ENCODE measurements at regions not wholly inside any gene's neighbourhood (a gene's known extent, or its start where the extent isn't known, plus 50 kb on each side); places are given as distances from the start of the nearest gene placed in this dataset.

DNA sequence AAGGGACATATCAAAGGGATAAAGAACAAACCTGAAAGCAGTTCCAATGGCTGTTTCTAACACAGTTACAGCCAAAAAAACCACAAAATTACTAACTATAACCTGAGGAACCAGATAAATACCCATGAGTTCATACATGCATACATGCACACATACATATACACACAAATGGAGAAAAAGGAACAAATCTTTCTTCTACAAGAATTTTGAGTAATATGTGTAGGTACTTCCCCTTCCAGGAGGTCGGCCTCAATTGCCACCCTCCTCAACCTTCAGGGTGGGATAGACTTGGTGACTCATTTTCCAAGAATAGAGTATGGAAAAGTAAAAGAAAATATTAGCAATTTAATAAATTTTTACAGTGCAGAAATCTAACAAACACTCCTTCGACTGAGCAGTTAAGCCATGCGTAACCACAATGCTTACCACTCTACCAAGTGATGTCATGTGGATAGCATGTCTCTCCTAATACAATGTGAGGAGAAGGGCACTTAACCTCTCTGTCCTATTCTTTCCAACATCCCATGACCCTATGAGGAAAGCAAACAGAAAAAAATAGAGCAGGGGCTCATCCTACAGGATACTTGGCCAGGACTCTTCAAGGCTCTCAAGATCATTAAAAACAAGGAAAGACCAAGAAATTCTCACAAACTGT, 243.0 kb upstream of the RUNX1 start:
- Histone ChIP-seq H3K9me3 (ENCODE audit: control insufficient read depth in 1 of 2, low read length in 2 of 2) (peaks cover 4 to 7% of the 10 kb centered on the region in 2 donors), H3K27ac (ENCODE audit: low read length) (no peak overlapping the region), H3K36me3 (ENCODE audit: control insufficient read depth in 1 of 2, insufficient read depth in 2 of 2, low read length in 2 of 2) (no peaks in the 10 kb centered on the region), H3K4me1 (ENCODE audit: control insufficient read depth in 1 of 2, insufficient read depth in 2 of 2, low read length in 2 of 2) (no peaks in the 10 kb centered on the region), H3K4me3 (ENCODE audit: low read depth in 1 of 2, low read length in 2 of 2) (no peak overlapping the region), H3K27me3 (ENCODE audit: low read depth, low read length) (no peaks in the 10 kb centered on the region)

DNA sequence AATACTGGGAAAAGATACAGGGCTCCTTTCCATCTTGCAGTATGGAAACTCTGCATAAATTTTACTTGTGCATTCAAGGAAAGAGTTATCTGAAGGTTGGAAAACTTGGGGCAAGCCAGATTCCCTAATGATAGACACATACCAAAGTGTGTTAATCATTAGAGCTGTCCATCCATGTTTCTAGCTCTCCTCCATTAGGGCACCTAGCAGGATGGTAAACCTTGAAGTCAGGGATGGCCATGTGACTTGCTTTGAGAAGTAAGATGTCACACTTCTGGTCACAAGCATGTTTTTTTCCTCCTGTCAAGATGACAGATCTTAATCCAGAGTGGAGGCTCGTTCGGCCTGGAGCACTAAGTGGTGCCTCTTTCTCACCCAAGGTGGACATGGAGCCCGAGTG, 241.9 kb upstream of the RUNX1 start:
- Histone ChIP-seq H3K9me3 (ENCODE audit: control insufficient read depth in 1 of 2, low read length in 2 of 2) (peaks cover 5 to 7% of the 10 kb centered on the region in 2 donors), H3K27ac (ENCODE audit: low read length) (no peak overlapping the region), H3K27me3 (ENCODE audit: low read depth, low read length) (no peaks in the 10 kb centered on the region), H3K4me1 (ENCODE audit: control insufficient read depth in 1 of 2, insufficient read depth in 2 of 2, low read length in 2 of 2) (no peaks in the 10 kb centered on the region), H3K4me3 (ENCODE audit: low read depth in 1 of 2, low read length in 2 of 2) (no peak overlapping the region), H3K36me3 (ENCODE audit: control insufficient read depth in 1 of 2, insufficient read depth in 2 of 2, low read length in 2 of 2) (no peaks in the 10 kb centered on the region)

DNA sequence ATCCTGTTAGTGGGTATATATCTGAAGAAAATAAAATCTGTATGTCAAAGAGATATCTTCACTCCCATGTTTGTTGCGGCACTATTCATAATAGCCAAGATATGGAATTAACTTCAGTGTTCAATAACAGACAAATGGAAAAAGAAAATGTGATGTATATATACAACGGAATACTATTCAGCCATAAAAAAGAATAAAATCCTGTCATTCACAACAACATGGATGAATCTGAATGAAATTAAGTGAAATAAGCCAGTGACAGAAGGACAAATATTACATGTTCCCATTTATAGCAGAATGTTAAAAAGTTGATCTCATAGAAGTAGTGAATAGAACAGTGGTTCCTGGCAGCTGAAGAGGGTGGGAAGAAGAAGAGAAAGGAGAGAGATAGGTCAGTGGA, 239.1 kb upstream of the RUNX1 start:
- Histone ChIP-seq H3K27ac (ENCODE audit: low read length) (no peak overlapping the region), H3K9me3 (ENCODE audit: control insufficient read depth in 1 of 2, low read length in 2 of 2) (peaks cover 5 to 7% of the 10 kb centered on the region in 2 donors), H3K27me3 (ENCODE audit: low read depth, low read length) (no peaks in the 10 kb centered on the region), H3K4me3 (ENCODE audit: low read depth in 1 of 2, low read length in 2 of 2) (no peak overlapping the region), H3K36me3 (ENCODE audit: control insufficient read depth in 1 of 2, insufficient read depth in 2 of 2, low read length in 2 of 2) (no peaks in the 10 kb centered on the region), H3K4me1 (ENCODE audit: control insufficient read depth in 1 of 2, insufficient read depth in 2 of 2, low read length in 2 of 2) (peaks cover 0 to 6% of the 10 kb centered on the region in 2 donors)

DNA sequence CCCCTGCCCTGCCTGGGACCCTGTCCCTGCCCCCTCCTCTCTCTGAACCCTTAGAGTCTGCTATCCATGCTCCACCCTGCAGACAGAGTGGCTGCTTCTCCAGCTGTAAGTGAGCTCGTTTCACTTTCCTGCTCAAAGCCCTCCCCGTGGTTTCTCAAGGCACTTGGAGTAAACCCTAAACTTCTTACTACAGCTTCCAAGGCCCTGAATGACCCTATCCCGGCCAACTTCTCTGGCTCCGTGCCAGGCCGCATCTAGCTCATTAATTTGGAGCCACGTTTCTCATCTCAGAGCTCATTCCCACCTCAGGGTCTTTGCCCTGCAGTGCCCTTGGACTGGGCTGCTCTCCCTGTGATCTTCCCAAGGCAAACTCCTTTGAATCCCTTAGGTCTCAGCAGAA, 235.1 kb upstream of the RUNX1 start:
- Histone ChIP-seq H3K36me3 (ENCODE audit: control insufficient read depth in 1 of 2, insufficient read depth in 2 of 2, low read length in 2 of 2) (no peaks in the 10 kb centered on the region), H3K4me3 (ENCODE audit: low read depth in 1 of 2, low read length in 2 of 2) (no peak overlapping the region), H3K27ac (ENCODE audit: low read length) (no peak overlapping the region), H3K9me3 (ENCODE audit: control insufficient read depth in 1 of 2, low read length in 2 of 2) (peaks cover 5 to 7% of the 10 kb centered on the region in 2 donors), H3K4me1 (ENCODE audit: control insufficient read depth in 1 of 2, insufficient read depth in 2 of 2, low read length in 2 of 2) (peaks cover 0 to 6% of the 10 kb centered on the region in 2 donors), H3K27me3 (ENCODE audit: low read depth, low read length) (no peaks in the 10 kb centered on the region)

DNA sequence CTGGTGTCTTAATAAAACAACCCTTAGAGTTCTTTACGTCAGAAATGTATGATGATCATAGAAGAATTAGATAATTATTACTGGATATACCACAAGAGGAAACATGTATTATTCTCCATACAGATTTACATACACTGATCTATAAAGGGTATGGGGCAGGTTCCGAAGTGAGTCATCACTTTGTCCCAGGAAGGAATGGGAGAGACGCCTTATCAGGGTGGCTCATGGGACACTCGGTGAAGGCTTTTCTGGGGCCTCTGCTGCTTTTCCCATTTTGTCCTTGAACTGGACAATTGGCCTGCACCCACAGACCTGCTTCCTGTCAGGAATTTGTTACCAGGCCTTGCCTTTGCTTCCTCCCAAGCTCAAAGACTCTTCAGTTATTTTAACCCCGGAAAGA, 233.8 kb upstream of the RUNX1 start:
- Histone ChIP-seq H3K27ac (ENCODE audit: low read length) (no peak overlapping the region), H3K36me3 (ENCODE audit: control insufficient read depth in 1 of 2, insufficient read depth in 2 of 2, low read length in 2 of 2) (no peaks in the 10 kb centered on the region), H3K9me3 (ENCODE audit: control insufficient read depth in 1 of 2, low read length in 2 of 2) (peaks cover 5 to 7% of the 10 kb centered on the region in 2 donors)

DNA sequence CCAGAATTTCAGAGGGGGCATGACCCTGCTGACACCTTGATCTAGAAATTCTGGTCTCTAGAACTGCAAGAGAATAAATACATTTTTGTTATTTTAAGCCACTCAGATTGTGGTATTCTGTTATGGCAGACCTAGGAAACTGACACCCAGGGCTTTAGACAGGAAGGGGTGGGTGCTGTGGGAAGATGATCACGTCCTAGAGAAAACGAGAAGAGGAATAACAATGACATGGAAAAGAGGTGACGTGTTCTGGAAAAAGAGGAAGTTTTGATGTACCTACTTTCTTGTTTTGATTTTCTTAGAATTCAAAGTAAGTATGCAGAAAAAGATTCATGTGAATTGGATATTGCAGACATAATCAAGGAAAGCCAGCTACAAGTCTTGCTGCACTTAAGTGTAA, 232.9 kb upstream of the RUNX1 start:
- H3K4me3 ChIP-seq (ENCODE audit: low read depth in 1 of 2, low read length in 2 of 2) = no peak overlapping the region
- H3K36me3 ChIP-seq (ENCODE audit: control insufficient read depth in 1 of 2, insufficient read depth in 2 of 2, low read length in 2 of 2) = no peaks in the 10 kb centered on the region
- no peak overlapping the region for H3K27ac ChIP-seq (ENCODE audit: low read length)
- no peaks in the 10 kb centered on the region for H3K9me3 ChIP-seq (ENCODE audit: control insufficient read depth in 1 of 2, low read length in 2 of 2)
- H3K27me3 ChIP-seq (ENCODE audit: low read depth, low read length) = no peaks in the 10 kb centered on the region
- H3K4me1 ChIP-seq (ENCODE audit: control insufficient read depth in 1 of 2, insufficient read depth in 2 of 2, low read length in 2 of 2) = peaks cover 0 to 6% of the 10 kb centered on the region in 2 donors

More for the DNA sequence above, 233.8 kb upstream of the RUNX1 start:
- Histone ChIP-seq H3K4me3 (ENCODE audit: low read depth in 1 of 2, low read length in 2 of 2) (no peak overlapping the region), H3K4me1 (ENCODE audit: control insufficient read depth in 1 of 2, insufficient read depth in 2 of 2, low read length in 2 of 2) (peaks cover 0 to 6% of the 10 kb centered on the region in 2 donors), H3K27me3 (ENCODE audit: low read depth, low read length) (no peaks in the 10 kb centered on the region)

DNA sequence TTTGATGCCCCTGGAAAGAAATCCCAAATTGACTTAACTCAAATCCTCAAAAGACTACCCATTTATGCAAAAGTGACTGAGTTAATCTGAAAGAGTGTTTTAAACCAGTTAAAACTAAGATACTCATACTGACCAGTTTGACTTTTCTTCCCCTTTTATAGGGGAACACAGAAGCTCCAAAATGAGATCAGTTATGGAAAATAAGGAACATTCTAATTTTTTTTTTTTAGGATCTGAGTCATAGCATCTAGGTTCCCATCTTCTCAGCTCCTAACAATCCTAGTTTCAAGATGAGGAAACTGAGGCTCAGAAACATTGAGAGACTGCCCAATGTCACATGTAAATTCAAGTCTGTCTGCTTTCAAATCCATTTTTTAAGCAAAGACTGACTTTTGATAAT, 231.1 kb upstream of the RUNX1 start:
- Histone ChIP-seq H3K4me3 (ENCODE audit: low read depth in 1 of 2, low read length in 2 of 2) (no peak overlapping the region), H3K36me3 (ENCODE audit: control insufficient read depth in 1 of 2, insufficient read depth in 2 of 2, low read length in 2 of 2) (no peaks in the 10 kb centered on the region), H3K4me1 (ENCODE audit: control insufficient read depth in 1 of 2, insufficient read depth in 2 of 2, low read length in 2 of 2) (peaks cover 0 to 6% of the 10 kb centered on the region in 2 donors)

DNA sequence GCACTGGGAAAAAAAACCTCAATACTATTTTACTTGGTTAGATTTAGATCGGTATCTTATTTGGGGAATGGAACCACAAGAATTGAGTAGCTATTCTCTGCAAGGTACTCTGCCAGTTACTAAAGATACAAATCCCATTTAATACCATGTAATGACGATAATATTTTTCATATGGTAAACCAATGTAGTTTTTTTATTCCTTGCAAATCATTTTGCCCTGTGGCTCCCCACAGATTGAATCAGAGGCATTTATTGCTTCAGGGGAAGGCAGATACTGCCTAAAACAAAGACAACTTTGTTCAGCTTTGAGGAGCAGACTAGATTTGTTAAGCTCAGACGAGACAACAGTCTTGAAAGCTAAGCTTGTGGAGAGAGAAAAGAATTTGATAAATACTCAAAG, 226.7 kb upstream of the RUNX1 start:
- Histone ChIP-seq H3K9me3 (ENCODE audit: control insufficient read depth in 1 of 2, low read length in 2 of 2) (no peaks in the 10 kb centered on the region), H3K27me3 (ENCODE audit: low read depth, low read length) (no peaks in the 10 kb centered on the region), H3K27ac (ENCODE audit: low read length) (no peak overlapping the region), H3K4me3 (ENCODE audit: low read depth in 1 of 2, low read length in 2 of 2) (no peak overlapping the region), H3K4me1 (ENCODE audit: control insufficient read depth in 1 of 2, insufficient read depth in 2 of 2, low read length in 2 of 2) (no peaks in the 10 kb centered on the region), H3K36me3 (ENCODE audit: control insufficient read depth in 1 of 2, insufficient read depth in 2 of 2, low read length in 2 of 2) (no peaks in the 10 kb centered on the region)

More for the DNA sequence above, 231.1 kb upstream of the RUNX1 start:
- H3K27ac ChIP-seq (ENCODE audit: low read length) = no peak overlapping the region
- H3K9me3 ChIP-seq (ENCODE audit: control insufficient read depth in 1 of 2, low read length in 2 of 2) = no peaks in the 10 kb centered on the region
- no peaks in the 10 kb centered on the region for H3K27me3 ChIP-seq (ENCODE audit: low read depth, low read length)

DNA sequence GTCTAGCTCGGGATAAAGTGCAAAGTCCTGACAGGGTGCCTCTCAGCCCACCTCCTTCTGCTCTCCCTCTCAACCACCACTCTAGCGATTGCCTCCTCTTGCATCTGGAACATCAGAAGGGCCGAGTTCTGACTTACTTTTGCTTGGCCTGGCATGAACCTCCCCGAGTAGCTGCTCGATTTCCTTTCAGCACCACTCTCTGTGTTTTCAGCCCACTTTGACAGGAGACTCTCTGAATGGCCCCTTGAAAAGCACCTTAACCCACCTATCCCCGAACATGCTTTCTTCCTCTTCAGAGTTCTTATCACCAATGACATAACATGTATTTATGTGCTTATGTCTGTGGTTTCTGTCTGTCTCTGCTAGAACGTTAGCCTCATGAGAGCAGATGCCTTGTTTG, 225.8 kb upstream of the RUNX1 start:
- H3K36me3 ChIP-seq (ENCODE audit: control insufficient read depth in 1 of 2, insufficient read depth in 2 of 2, low read length in 2 of 2) = no peaks in the 10 kb centered on the region
- H3K4me3 ChIP-seq (ENCODE audit: low read depth in 1 of 2, low read length in 2 of 2) = no peak overlapping the region
- H3K4me1 ChIP-seq (ENCODE audit: control insufficient read depth in 1 of 2, insufficient read depth in 2 of 2, low read length in 2 of 2) = no peaks in the 10 kb centered on the region
- no peak overlapping the region for H3K27ac ChIP-seq (ENCODE audit: low read length)
- no peaks in the 10 kb centered on the region for H3K27me3 ChIP-seq (ENCODE audit: low read depth, low read length)
- H3K9me3 ChIP-seq (ENCODE audit: control insufficient read depth in 1 of 2, low read length in 2 of 2) = no peaks in the 10 kb centered on the region

DNA sequence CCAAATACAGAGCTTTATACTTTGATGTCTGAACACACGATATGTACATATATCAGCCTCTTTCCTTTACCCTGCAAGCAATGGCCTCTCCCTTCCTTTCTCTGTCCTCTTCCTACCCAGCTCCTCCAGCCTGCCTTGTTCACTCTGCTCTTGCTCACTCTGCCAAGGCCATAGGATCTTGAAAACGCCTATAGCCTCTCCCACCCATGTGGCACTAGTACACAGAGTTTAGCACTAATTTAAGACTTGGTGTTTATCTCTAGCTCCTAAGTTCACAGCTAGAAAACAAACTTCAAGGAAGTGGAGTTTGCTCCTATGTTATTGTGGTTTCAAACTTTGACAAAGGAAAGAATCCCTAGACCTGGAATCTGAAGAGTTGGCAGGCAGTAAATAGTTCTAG, 225.0 kb upstream of the RUNX1 start:
- Histone ChIP-seq H3K36me3 (ENCODE audit: control insufficient read depth in 1 of 2, insufficient read depth in 2 of 2, low read length in 2 of 2) (no peaks in the 10 kb centered on the region), H3K4me3 (ENCODE audit: low read depth in 1 of 2, low read length in 2 of 2) (no peak overlapping the region), H3K4me1 (ENCODE audit: control insufficient read depth in 1 of 2, insufficient read depth in 2 of 2, low read length in 2 of 2) (no peaks in the 10 kb centered on the region), H3K27ac (ENCODE audit: low read length) (no peak overlapping the region), H3K27me3 (ENCODE audit: low read depth, low read length) (no peaks in the 10 kb centered on the region), H3K9me3 (ENCODE audit: control insufficient read depth in 1 of 2, low read length in 2 of 2) (no peaks in the 10 kb centered on the region)

DNA sequence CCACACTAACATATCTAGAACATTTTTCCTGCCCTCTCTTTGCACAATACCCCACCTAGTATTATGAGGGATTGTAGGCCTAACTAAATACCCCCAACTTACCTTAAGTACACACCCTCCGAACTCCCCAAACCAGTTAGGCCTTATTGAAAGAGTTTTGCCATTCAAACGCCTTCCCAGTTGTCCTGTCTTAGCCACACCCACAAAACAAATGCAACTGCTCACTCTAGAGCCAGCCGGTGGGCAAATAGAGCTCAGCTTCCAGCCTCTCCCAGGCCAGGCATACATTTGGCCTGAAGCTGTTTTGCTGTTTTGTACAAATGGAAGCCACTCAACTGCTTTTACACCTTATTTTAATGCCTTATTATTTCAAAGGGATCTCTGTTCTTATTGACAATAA, 224.2 kb upstream of the RUNX1 start:
- no peak overlapping the region for H3K27ac ChIP-seq (ENCODE audit: low read length)
- no peaks in the 10 kb centered on the region for H3K9me3 ChIP-seq (ENCODE audit: control insufficient read depth in 1 of 2, low read length in 2 of 2)
- no peak overlapping the region for H3K4me3 ChIP-seq (ENCODE audit: low read depth in 1 of 2, low read length in 2 of 2)
- H3K4me1 ChIP-seq (ENCODE audit: control insufficient read depth in 1 of 2, insufficient read depth in 2 of 2, low read length in 2 of 2) = no peaks in the 10 kb centered on the region
- no peaks in the 10 kb centered on the region for H3K27me3 ChIP-seq (ENCODE audit: low read depth, low read length)
- no peaks in the 10 kb centered on the region for H3K36me3 ChIP-seq (ENCODE audit: control insufficient read depth in 1 of 2, insufficient read depth in 2 of 2, low read length in 2 of 2)
